ENCODE measurements at regions not wholly inside any gene's neighbourhood (a gene's known extent, or its start where the extent isn't known, plus 50 kb on each side); places are given as distances from the start of the nearest gene placed in this dataset.
"Not testable (repeated sequence)": the region's sequence is repeated elsewhere in the genome, so short reads cannot be mapped to it uniquely, and the experiment has no call there.

- Histone ChIP-seq H3K27me3 (no peaks in the 10 kb centered on the region), H3K27ac (no peak overlapping the region), H3K36me3 (ENCODE audit: low read depth, missing control alignments) (no peaks in the 10 kb centered on the region), H3K9me3 (no peaks in the 10 kb centered on the region), H3K4me1 (no peaks in the 10 kb centered on the region), H3K4me3 (no peak overlapping the region)
- DNase-seq, result no peak
- TF ChIP-seq POLR2A (IDR thresholded peaks at IDR 0.05) (no peak), CTCF (IDR thresholded peaks at IDR 0.05) (no peak)
- intact Hi-C loops (cut with DNase I; ENCODE audit: low total_unique reads), result no loop called here
- 60 to 62% methylated on average over 3 of the region's 3 CpGs for WGBS, 2 donors
Measured at GRCh38 chr4:130028552-130028951, 932.6 kb downstream of the C4orf33 start.

- no peaks in the 10 kb centered on the region for H3K9me3 ChIP-seq
- WGBS, 2 donors, result 13 to 59% methylated on average over 1 of the region's 1 CpG
- intact Hi-C loops (cut with DNase I; ENCODE audit: low total_unique reads), result no loop called here
- H3K27me3 ChIP-seq, result no peaks in the 10 kb centered on the region
- TF ChIP-seq CTCF (IDR thresholded peaks at IDR 0.05) (no peak), POLR2A (IDR thresholded peaks at IDR 0.05) (no peak)
- no peak overlapping the region for H3K4me3 ChIP-seq
- DNase-seq, result no peak
- no peak overlapping the region for H3K27ac ChIP-seq
- H3K36me3 ChIP-seq (ENCODE audit: low read depth, missing control alignments), result no peaks in the 10 kb centered on the region
- no peaks in the 10 kb centered on the region for H3K4me1 ChIP-seq
Measured at GRCh38 chr4:130029442-130029841, 933.5 kb downstream of the C4orf33 start.

- Histone ChIP-seq H3K9me3 (no peaks in the 10 kb centered on the region), H3K4me1 (no peaks in the 10 kb centered on the region), H3K36me3 (ENCODE audit: low read depth, missing control alignments) (no peaks in the 10 kb centered on the region), H3K4me3 (no peak overlapping the region), H3K27ac (no peak overlapping the region), H3K27me3 (no peaks in the 10 kb centered on the region)
- TF ChIP-seq POLR2A (IDR thresholded peaks at IDR 0.05) (no peak), CTCF (IDR thresholded peaks at IDR 0.05) (no peak)
- DNase-seq, result no peak
- WGBS, 2 donors, result 92% methylated on average over 4 of the region's 4 CpGs
- intact Hi-C loops (cut with DNase I; ENCODE audit: low total_unique reads), result no loop called here
Measured at GRCh38 chr4:130031858-130032257, 935.9 kb downstream of the C4orf33 start.

- H3K4me1 ChIP-seq; H3K27ac ChIP-seq; H3K4me3 ChIP-seq; H3K9me3 ChIP-seq; DNase-seq; intact Hi-C loops (cut with DNase I; ENCODE audit: low total_unique reads); H3K27me3 ChIP-seq; H3K36me3 ChIP-seq (ENCODE audit: low read depth, missing control alignments): not testable (repeated sequence)
- 97 to 98% methylated on average over 7 of the region's 7 CpGs for WGBS, 2 donors
Measured at GRCh38 chr4:130033657-130034056, 937.7 kb downstream of the C4orf33 start.

GRCh38 chr4:130034876-130035275 is 938.9 kb downstream of the C4orf33 start:
- H3K27me3 ChIP-seq, result no peaks in the 10 kb centered on the region
- TF ChIP-seq POLR2A (IDR thresholded peaks at IDR 0.05) (no peak), CTCF (IDR thresholded peaks at IDR 0.05) (no peak)

More at GRCh38 chr4:130034876-130035275, 938.9 kb downstream of the C4orf33 start:
- Histone ChIP-seq H3K4me3 (no peak overlapping the region), H3K4me1 (no peaks in the 10 kb centered on the region), H3K27ac (no peak overlapping the region), H3K9me3 (no peaks in the 10 kb centered on the region), H3K36me3 (ENCODE audit: low read depth, missing control alignments) (no peaks in the 10 kb centered on the region)
- DNase-seq, result no peak
- intact Hi-C loops (cut with DNase I; ENCODE audit: low total_unique reads), result no loop called here

Measured in testis (tissue), 2 donors.